Islet of Langerhans (tissue), 1 donor: ENCODE measurements at regions not wholly inside any gene's neighbourhood (a gene's known extent, or its start where the extent isn't known, plus 50 kb on each side); places are given as distances from the start of the nearest gene placed in this dataset.
"Not testable (repeated sequence)": the region's sequence is repeated elsewhere in the genome, so short reads cannot be mapped to it uniquely, and the experiment has no call there.

Experiments used
- FAIRE-seq: peaks from one replicate; lab custom pipeline; 2011; peaks lifted over from hg19 to GRCh38; lab: Jason Lieb, UNC

DNA sequence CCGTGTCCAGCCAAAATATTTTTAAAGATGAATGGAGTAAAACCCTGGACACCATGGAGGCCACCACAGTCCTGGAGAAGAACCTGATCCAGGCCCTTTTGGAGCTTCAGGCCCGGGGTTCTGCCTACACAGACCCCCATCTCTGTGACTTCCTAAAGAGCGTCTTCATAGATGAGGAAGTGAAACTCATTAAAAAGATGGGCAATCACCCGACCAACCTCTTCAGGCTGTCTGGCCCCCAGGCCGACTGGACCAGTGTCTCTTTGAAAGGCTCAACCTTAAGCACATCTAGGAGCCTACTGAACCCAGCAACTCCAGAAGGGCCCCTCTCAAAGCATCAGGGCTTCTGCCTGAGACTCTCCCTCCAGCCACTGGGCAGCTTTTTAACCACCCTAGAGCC lies 107.9 kb upstream of the FAM174B start:
- FAIRE-seq: no peak

DNA sequence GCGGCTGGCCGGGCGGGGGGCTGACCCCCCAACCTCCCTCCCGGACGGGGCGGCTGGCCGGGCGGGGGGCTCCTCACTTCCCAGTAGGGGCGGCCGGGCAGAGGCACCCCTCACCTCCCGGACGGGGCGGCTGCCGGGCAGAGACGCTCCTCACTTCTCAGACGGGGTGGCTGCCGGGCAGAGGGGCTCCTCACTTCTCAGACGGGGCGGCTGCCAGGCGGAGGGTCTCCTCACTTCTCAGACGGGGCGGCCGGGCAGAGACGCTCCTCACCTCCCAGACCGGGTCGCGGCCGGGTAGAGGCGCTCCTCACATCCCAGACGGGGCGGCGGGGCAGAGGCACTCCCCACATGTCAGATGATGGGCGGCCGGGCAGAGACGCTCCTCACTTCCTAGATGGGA lies 112.6 kb upstream of the FAM174B start:
- not testable (repeated sequence) for FAIRE-seq

- no peak for FAIRE-seq
Observed at GRCh38 chr15:92770641-92771040, 115.1 kb upstream of the FAM174B start.

DNA sequence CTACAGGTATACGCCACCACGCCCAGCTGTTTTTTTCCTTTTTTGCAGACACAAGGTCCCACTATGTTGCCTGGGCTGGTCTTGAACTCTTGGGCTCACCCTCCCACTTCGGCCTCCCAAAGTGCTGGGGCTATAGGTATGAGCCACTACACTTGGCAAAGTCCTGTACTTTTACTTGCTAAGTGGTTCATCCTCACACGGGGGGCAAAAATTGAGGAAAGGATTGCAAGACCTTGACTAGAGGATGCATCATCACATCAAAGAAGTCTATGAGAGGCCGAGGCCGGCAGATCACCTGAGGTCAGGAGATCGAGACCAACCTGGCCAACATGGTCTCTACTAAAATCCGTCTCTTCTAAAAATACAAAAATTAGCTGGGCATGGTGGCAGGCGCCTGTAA lies 116.5 kb upstream of the FAM174B start:
- FAIRE-seq: no peak

- no peak for FAIRE-seq
Observed at GRCh38 chr15:92772626-92773244, 117.2 kb upstream of the FAM174B start.

DNA sequence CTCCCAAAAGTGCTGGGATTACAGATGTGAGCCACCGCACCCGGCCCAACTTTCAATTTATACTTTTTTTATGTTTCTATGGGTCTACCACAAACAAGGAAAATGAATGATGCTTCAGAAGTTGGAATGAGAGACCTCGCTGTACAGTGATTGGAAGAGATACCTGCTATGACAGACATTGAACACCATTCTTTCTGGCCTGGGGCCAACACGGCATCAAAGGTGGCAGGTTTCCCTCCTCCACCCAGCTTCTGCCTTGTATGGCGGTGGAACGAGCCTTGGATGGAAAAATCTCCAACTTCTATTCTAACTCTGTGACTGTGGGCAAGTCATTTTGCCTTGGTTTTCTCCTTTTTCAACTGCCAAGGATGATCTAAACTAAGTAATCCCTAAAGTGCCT lies 117.8 kb upstream of the FAM174B start:
- FAIRE-seq: no peak

GRCh38 chr15:92779874-92780273 lies 120.2 kb upstream of the CHD2 start:
- no peak for FAIRE-seq

DNA sequence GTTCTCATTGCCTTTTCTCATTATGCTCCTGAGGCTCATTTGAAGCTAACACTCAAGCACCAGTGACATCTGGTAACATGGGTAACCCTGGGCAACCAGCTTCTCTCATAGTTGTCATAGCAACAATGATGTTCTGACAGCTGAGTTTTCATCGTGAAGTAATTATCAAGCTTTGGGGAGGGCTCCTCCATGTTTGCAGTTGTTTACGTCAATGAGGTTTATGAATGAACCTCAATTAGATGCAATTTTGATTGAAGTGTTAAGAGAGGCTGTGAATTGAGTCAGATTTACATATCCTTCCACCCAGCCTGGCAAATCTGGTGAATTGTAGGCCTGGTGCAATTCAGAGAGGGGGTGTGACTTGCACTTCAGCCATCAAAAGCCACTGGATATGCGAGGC lies 119.3 kb upstream of the CHD2 start:
- peak; percentile 74 for FAIRE-seq

GRCh38 chr15:92781925-92782453 lies 118.1 kb upstream of the CHD2 start:
- FAIRE-seq: no peak

- no peak for FAIRE-seq
Observed at GRCh38 chr15:92787116-92787515, 113.0 kb upstream of the CHD2 start.

- FAIRE-seq: no peak
Observed at GRCh38 chr15:92788196-92788595, 111.9 kb upstream of the CHD2 start.

- not testable (repeated sequence) for FAIRE-seq
Observed at GRCh38 chr15:92788793-92789192, 111.3 kb upstream of the CHD2 start.

DNA sequence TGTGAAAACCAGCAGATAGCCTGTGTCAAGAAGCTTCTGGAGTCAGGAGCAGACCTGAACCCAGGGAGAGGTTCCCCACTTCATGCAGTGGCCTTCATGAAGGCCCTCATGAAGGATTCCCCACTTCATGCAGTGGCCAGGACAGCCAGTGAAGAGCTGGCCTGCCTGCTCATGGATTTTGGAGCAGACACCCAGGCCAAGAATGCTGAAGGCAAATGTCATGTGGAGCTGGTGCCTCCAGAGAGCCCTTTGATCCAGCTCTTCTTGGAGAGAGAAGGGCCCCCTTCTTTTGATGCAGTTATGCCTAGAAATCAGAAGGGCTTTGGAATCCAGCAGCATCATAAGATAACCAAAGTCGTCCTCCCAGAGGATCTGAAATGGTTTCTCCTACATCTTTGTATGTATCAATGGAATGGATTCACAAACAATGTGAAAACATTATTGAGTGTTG lies 103.9 kb upstream of the CHD2 start:
- FAIRE-seq: no peak

GRCh38 chr15:92797168-92798052 lies 102.7 kb upstream of the CHD2 start:
- FAIRE-seq: peak; percentile 95

DNA sequence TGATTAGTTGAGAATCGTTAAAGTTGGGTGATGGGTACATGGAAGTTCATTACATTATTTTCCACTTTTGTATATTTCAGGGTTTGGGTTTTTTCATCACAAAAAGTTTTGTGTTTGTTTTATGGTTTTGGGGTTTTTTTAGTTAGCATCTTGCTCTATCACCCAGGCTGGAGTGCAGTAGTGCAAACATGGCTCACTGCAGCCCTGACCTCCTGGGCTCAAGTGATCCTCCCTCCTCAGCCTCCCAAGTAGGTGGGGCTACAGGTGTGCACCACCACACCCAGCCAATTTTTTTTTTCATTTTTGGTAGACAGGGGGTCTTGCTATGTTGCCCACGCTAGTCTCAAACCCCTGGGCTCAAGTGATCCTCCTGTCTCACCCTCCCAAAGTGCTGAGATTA lies 100.1 kb upstream of the CHD2 start:
- FAIRE-seq: no peak

DNA sequence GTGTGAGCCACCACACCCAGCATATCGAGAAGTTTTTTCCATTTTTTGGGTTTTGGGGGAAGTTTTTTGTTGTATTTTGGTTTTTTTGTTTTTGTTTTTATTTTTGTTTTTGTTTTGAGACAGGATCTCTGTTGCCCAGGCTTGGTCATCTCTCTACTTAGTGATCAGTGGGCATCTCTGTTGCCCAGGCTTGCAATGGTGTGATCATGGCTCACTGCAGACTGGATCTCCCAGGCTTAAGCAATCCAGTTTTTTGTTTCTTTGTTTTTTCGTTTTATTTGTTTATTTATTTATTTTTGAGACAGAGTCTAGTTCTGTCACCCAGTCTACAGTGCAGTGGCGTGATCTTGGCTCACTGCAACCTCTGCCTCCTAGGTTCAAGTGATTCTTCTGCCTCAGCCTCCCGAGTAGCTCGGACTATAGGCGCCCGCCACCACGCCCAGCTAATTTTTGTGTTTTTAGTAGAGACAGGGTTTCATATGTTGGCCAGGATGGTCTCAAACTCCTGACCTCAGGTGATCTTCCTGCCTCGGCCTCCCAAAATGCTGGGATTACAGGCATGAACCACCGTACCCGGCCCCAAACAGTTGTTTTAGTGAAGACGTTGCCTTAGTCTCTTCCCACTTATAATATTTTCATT lies 99.6 kb upstream of the CHD2 start:
- not testable (repeated sequence) for FAIRE-seq

- FAIRE-seq: not testable (repeated sequence)
Observed at GRCh38 chr15:92801056-92801773, 98.9 kb upstream of the CHD2 start.

DNA sequence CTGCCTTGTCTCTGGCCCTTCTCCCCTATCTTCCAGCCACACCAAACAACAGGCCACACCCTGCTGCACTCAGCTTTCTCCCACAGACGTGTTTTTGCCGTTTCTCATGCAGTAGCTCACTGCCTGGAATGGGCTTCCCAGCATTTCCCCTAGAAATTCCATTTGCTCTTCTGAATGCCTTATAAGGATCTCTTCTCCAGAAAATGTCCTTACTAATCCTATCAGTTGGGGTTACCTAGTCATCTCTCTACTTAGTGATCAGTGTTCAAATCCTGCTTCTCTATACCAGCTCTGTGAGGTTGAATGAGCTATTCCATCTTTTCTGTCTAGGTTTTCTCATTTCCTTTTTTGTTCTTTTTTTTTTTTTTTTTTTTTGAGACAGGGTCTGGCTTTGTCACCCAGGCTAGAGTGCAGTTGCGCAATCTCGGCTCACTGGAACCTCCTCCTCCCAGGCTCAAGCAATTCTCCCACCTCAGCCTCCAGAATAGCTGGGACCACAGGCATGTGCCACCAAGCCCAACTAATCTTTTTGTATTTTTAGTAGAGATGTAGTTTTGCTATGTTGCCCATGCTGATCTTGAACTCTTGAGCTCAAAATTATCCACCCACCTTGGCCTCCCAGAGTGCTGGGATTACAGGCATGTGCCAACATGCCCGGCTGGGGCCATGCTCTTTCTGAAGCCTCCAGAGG lies 98.2 kb upstream of the CHD2 start:
- no peak for FAIRE-seq

- no peak for FAIRE-seq
Observed at GRCh38 chr15:92803536-92803851, 96.6 kb upstream of the CHD2 start.

GRCh38 chr15:92803852-92804609 lies 96.1 kb upstream of the CHD2 start:
- no peak for FAIRE-seq

GRCh38 chr15:92804610-92804936 lies 95.6 kb upstream of the CHD2 start:
- not testable (repeated sequence) for FAIRE-seq
